Kidney (tissue), 13 donors: ENCODE measurements at regions not wholly inside any gene's neighbourhood (a gene's known extent, or its start where the extent isn't known, plus 50 kb on each side); places are given as distances from the start of the nearest gene placed in this dataset.

Experiments used
- DNase-seq, 5 donors: peaks; one replicate each; pipeline ENCODE4 v3.0.0-alpha.2; 2013 to 2020
- FAIRE-seq: peaks from 2 replicates; lab custom pipeline; 2012; peaks lifted over from hg19 to GRCh38; lab: Jason Lieb, UNC
- H3K27ac ChIP-seq, 2 donors: one replicate each; pipeline ENCODE4 v1.7.0; 2013; ENCODE audit warnings: low read depth in 2 of 2, low read length in 2 of 2, inconsistent platforms in 1 of 2
- H3K27me3 ChIP-seq: one replicate; pipeline ENCODE4 v1.7.1; 2013; ENCODE audit warnings: low read length, inconsistent platforms; ENCODE audit not compliant: control insufficient read depth, insufficient read depth
- H3K36me3 ChIP-seq, 3 donors: one replicate each; pipeline versions ENCODE4 v1.7.0 to v1.7.1; 2013; ENCODE audit warnings: low read length in 3 of 3, control low read depth in 1 of 3, inconsistent platforms in 1 of 3; ENCODE audit not compliant: insufficient read depth in 3 of 3, control insufficient read depth in 2 of 3
- H3K4me1 ChIP-seq, 3 donors: one replicate each; pipeline versions ENCODE4 v1.7.0 to v1.7.1; 2013; ENCODE audit warnings: low read length in 3 of 3, inconsistent platforms in 1 of 3, low read depth in 1 of 3; ENCODE audit not compliant: control insufficient read depth in 2 of 3, insufficient read depth in 2 of 3
- H3K4me3 ChIP-seq, 3 donors: one replicate each; pipeline versions ENCODE4 v1.7.0 to v1.8.1; 2013; ENCODE audit warnings: low read length in 3 of 3, control low read depth in 1 of 3, inconsistent platforms in 1 of 3
- H3K9ac ChIP-seq, 3 donors: one replicate each; pipeline versions ENCODE4 v1.7.0 to v1.7.1; 2013; ENCODE audit warnings: low read length in 3 of 3, control low read depth in 1 of 3, inconsistent platforms in 1 of 3
- H3K9me3 ChIP-seq, 3 donors: one replicate each; pipeline versions ENCODE4 v1.7.0 to v1.7.1; 2013; ENCODE audit warnings: low read length in 3 of 3, control low read depth in 1 of 3, inconsistent platforms in 1 of 3; ENCODE audit not compliant: control insufficient read depth in 2 of 3, insufficient read depth in 1 of 3
- CTCF ChIP-seq: IDR thresholded peaks from 3 replicates; pipeline ENCODE4 v1.5.1; 2012; ENCODE audit warnings: mild to moderate bottlenecking, moderate library complexity, borderline replicate concordance; ENCODE audit not compliant: insufficient read depth; ENCODE audit errors: extremely low read depth
- intact Hi-C: fragments of 100-400 bp; cut with DNase I; formaldehyde crosslinking; loops from one replicate; pipeline ENCODE4 v1.11.1; 2022
- donor health status: control.
- donor health status: control.
- donor health status: control.
- donor health status: control.
- donor health status: control.
- donor health status: DM: yes; HTN: yes; CAD: no.
- donor health status: Normal renal cell carcinoma (clear cell type).

- Histone ChIP-seq H3K27ac (no peak overlapping the region), H3K27me3 (no peaks in the 10 kb centered on the region), H3K36me3 (no peaks in the 10 kb centered on the region), H3K9ac (no peak overlapping the region), H3K9me3 (no peaks in the 10 kb centered on the region), H3K4me1 (no peaks in the 10 kb centered on the region), H3K4me3 (no peak overlapping the region)
- intact Hi-C loops = no loop called here
- no peak for DNase-seq
- FAIRE-seq = no peak
- TF ChIP-seq CTCF = no peak
Measured at GRCh38 chr2:180573951-180574350, 406.5 kb upstream of the UBE2E3 start.

- DNase-seq (no peak), FAIRE-seq (no peak)
- Histone ChIP-seq H3K4me1 (no peaks in the 10 kb centered on the region), H3K9ac (no peak overlapping the region), H3K27ac (no peak overlapping the region), H3K27me3 (no peaks in the 10 kb centered on the region), H3K36me3 (no peaks in the 10 kb centered on the region), H3K4me3 (no peak overlapping the region), H3K9me3 (no peaks in the 10 kb centered on the region)
- no peak for TF ChIP-seq CTCF
- intact Hi-C loops = no loop called here
Measured at GRCh38 chr2:180572346-180572745, 408.1 kb upstream of the UBE2E3 start.

- DNase-seq = peak in 1 of 5 donors; percentile 1
- no peak overlapping the region for H3K4me3 ChIP-seq
- TF ChIP-seq CTCF = no peak
- intact Hi-C loops = no loop called here
- no peak for FAIRE-seq
- H3K36me3 ChIP-seq = no peaks in the 10 kb centered on the region
- no peaks in the 10 kb centered on the region for H3K4me1 ChIP-seq
- no peak overlapping the region for H3K27ac ChIP-seq
- H3K27me3 ChIP-seq = no peaks in the 10 kb centered on the region
- H3K9ac ChIP-seq = no peak overlapping the region
- H3K9me3 ChIP-seq = no peaks in the 10 kb centered on the region
Measured at GRCh38 chr2:180571559-180571958, 408.8 kb upstream of the UBE2E3 start.

- Histone ChIP-seq H3K27me3 (no peaks in the 10 kb centered on the region), H3K27ac (no peak overlapping the region), H3K9me3 (no peaks in the 10 kb centered on the region), H3K4me3 (no peak overlapping the region), H3K36me3 (no peaks in the 10 kb centered on the region), H3K9ac (no peak overlapping the region), H3K4me1 (no peaks in the 10 kb centered on the region)
- FAIRE-seq (no peak), DNase-seq (no peak)
- TF ChIP-seq CTCF = no peak
- intact Hi-C loops = no loop called here
Measured at GRCh38 chr2:180570864-180571263, 409.5 kb upstream of the UBE2E3 start.
